IMR-90 (cell line): ENCODE measurements at regions not wholly inside any gene's neighbourhood (a gene's known extent, or its start where the extent isn't known, plus 50 kb on each side); places are given as distances from the start of the nearest gene placed in this dataset.

Experiments
- ATAC-seq: fragments of 200-7000 bp; cut with Tn5 transposase; 2 replicates; pipeline ENCODE4 v1.9.1; 2020; ENCODE audit warnings: low read depth, mild to moderate bottlenecking, moderate library complexity
- BruUV-seq: library from RNA; stranded (reverse); fragments of 400-500 nt; replicated peaks from 2 replicates; lab custom pipeline; 2021; lab: Mats Ljungman, UMichigan
- CTCF ChIA-PET: fragments of 300-600 bp; formaldehyde crosslinking; extraction: SDS; loops from one replicate; lab custom pipeline; 2021; ENCODE audit warnings: antibody characterized with exemption; lab: Yijun Ruan, JAX
- POLR2A ChIA-PET: fragments of 300-600 bp; sonication (Branson Sonifier 250); formaldehyde crosslinking; loops from one replicate; lab custom pipeline; 2022; ENCODE audit warnings: antibody characterized with exemption; ENCODE audit not compliant: unreplicated experiment; lab: Charles Lee
- DNase-seq: peaks from one replicate; pipeline ENCODE4 v3.0.0; 2013
- H2AFZ ChIP-seq: replicated peaks from 2 replicates; pipeline ENCODE3; 2013; ENCODE audit warnings: low read length, mild to moderate bottlenecking; ENCODE audit not compliant: poor library complexity
- H2AK5ac ChIP-seq: 2 replicates; pipeline ENCODE4 v1.6.1; 2013; ENCODE audit warnings: low read depth, low read length, inconsistent platforms
- H2AK9ac ChIP-seq: replicated peaks from 2 replicates; pipeline ENCODE3; 2013; ENCODE audit warnings: mild to moderate bottlenecking, low read depth, low read length, moderate library complexity; ENCODE audit not compliant: poor library complexity
- H2BK120ac ChIP-seq: 2 replicates; pipeline ENCODE4 v1.6.1; 2013; ENCODE audit warnings: low read depth, low read length, inconsistent platforms
- H2BK15ac ChIP-seq: 3 replicates; pipeline ENCODE4 v1.6.1; 2013; ENCODE audit warnings: low read depth, low read length, inconsistent platforms
- H2BK20ac ChIP-seq: 2 replicates; pipeline ENCODE4 v1.6.1; 2013; ENCODE audit warnings: low read depth, mild to moderate bottlenecking, inconsistent platforms, low read length, moderate library complexity
- H2BK5ac ChIP-seq: 2 replicates; pipeline ENCODE4 v1.6.1; 2013; ENCODE audit warnings: mild to moderate bottlenecking, low read depth, low read length, inconsistent platforms; ENCODE audit not compliant: poor library complexity, severe bottlenecking
- H3K14ac ChIP-seq: replicated peaks from 2 replicates; pipeline ENCODE4 v1.6.1; 2013; ENCODE audit warnings: low read depth, low read length, inconsistent platforms
- H3K18ac ChIP-seq: 2 replicates; pipeline ENCODE4 v1.6.1; 2013; ENCODE audit warnings: low read depth, low read length, control low read depth
- H3K23ac ChIP-seq: 2 replicates; pipeline ENCODE4 v1.6.1; 2013; ENCODE audit warnings: low read depth, low read length, inconsistent platforms
- H3K27ac ChIP-seq: 2 replicates; pipeline ENCODE4 v1.5.1; 2013; ENCODE audit warnings: mild to moderate bottlenecking, control low read depth, low read length; ENCODE audit not compliant: insufficient read depth
- H3K27me3 ChIP-seq: 2 replicates; pipeline ENCODE4 v1.6.1; 2013; ENCODE audit warnings: low read length; ENCODE audit not compliant: control insufficient read depth, insufficient read depth
- H3K36me3 ChIP-seq: 2 replicates; pipeline ENCODE4 v1.6.1; 2013; ENCODE audit warnings: low read length, mixed read lengths; ENCODE audit not compliant: control insufficient read depth, insufficient read depth
- H3K4ac ChIP-seq: 2 replicates; pipeline ENCODE4 v1.6.1; 2013; ENCODE audit warnings: low read depth, low read length, inconsistent platforms
- H3K4me1 ChIP-seq: 2 replicates; pipeline ENCODE4 v1.6.1; 2013; ENCODE audit warnings: low read length, mixed read lengths; ENCODE audit not compliant: control insufficient read depth, insufficient read depth
- H3K4me2 ChIP-seq: 2 replicates; pipeline ENCODE4 v1.6.1; 2013; ENCODE audit warnings: low read depth, mild to moderate bottlenecking, control low read depth, low read length, moderate library complexity
- H3K4me3 ChIP-seq: 2 replicates; pipeline ENCODE4 v1.5.1; 2013; ENCODE audit warnings: low read depth, mild to moderate bottlenecking, control low read depth, low read length, moderate library complexity; ENCODE audit not compliant: insufficient read depth
- H3K56ac ChIP-seq: 2 replicates; pipeline ENCODE4 v1.6.1; 2013; ENCODE audit warnings: low read length, inconsistent platforms; ENCODE audit not compliant: insufficient read depth; ENCODE audit errors: extremely low read depth
- H3K79me1 ChIP-seq, 2 experiments: 2 replicates each; pipeline ENCODE4 v1.6.1; 2013; ENCODE audit warnings: low read length in 2 of 2, inconsistent platforms in 1 of 2, low read depth in 1 of 2
- H3K9ac ChIP-seq: 2 replicates; pipeline ENCODE4 v1.6.1; 2013; ENCODE audit warnings: low read depth, low read length, control low read depth
- H3K9me1 ChIP-seq: 2 replicates; pipeline ENCODE4 v1.6.1; 2013; ENCODE audit warnings: low read length, inconsistent platforms; ENCODE audit not compliant: insufficient read depth
- H3K9me3 ChIP-seq: 2 replicates; pipeline ENCODE4 v1.6.1; 2013; ENCODE audit warnings: low read length; ENCODE audit not compliant: control insufficient read depth, insufficient read depth
- H4K20me1 ChIP-seq: 2 replicates; pipeline ENCODE4 v1.6.1; 2013; ENCODE audit warnings: low read length, inconsistent platforms; ENCODE audit not compliant: insufficient read depth
- H4K5ac ChIP-seq: 2 replicates; pipeline ENCODE4 v1.6.1; 2013; ENCODE audit warnings: mild to moderate bottlenecking, low read depth, low read length, control low read depth
- H4K8ac ChIP-seq, 2 experiments: 2 replicates each; pipeline ENCODE4 v1.6.1; 2013; ENCODE audit warnings: low read depth in 2 of 2, low read length in 2 of 2, control low read depth in 1 of 2, inconsistent platforms in 1 of 2
- H4K91ac ChIP-seq: 2 replicates; pipeline ENCODE4 v1.6.1; 2013; ENCODE audit warnings: low read depth, low read length, inconsistent platforms; ENCODE audit not compliant: insufficient read depth
- MAFK ChIP-seq: IDR thresholded peaks from 2 replicates; pipeline ENCODE4 v1.6.1; 2012; ENCODE audit warnings: low read depth, low read length, improper control_type of control experiment
- MXI1 ChIP-seq: IDR thresholded peaks from 2 replicates; pipeline ENCODE4 v1.6.1; 2012; ENCODE audit warnings: low read depth, mild to moderate bottlenecking, low read length, moderate library complexity, borderline replicate concordance
- RFX5 ChIP-seq: IDR thresholded peaks from 2 replicates; pipeline ENCODE4 v1.8.0; 2012; ENCODE audit warnings: low read depth, mild to moderate bottlenecking, low read length, moderate library complexity
- WGBS, 2 experiments: methylation state at CpG; one replicate each; pipeline versions ENCODE4 v1.1.5 to v1.1.7; 2013; ENCODE audit warnings: missing lambda C conversion rate in 2 of 2; ENCODE audit not compliant: insufficient read length in 1 of 2; ENCODE audit errors: extremely low coverage in 2 of 2; 5-methylcytosine and 5-hydroxymethylcytosine counted together
- dilution Hi-C: fragments of 300-500 bp; cut with HindIII; formaldehyde crosslinking; loops from one replicate; pipeline ENCODE4 v1.14.3; 2018; ENCODE audit warnings: low sequenced_read_pairs; ENCODE audit not compliant: unreplicated experiment
- in situ Hi-C: fragments of 300-500 bp; cut with MboI; formaldehyde crosslinking; loops from 3 replicates; pipeline ENCODE4 v1.14.3; 2019; ENCODE audit warnings: low sequenced_read_pairs, inconsistent platforms, mixed read lengths
- intact Hi-C: fragments of 100-400 bp; cut with micrococcal nuclease; formaldehyde crosslinking; loops from 2 replicates; pipeline ENCODE4 v1.10.0; 2022

GRCh38 chrX:110472265-110472664 is 113.6 kb downstream of the RTL9 start:
- no TSS peak for BruUV-seq
- no peak for DNase-seq

More at GRCh38 chrX:110472265-110472664, 113.6 kb downstream of the RTL9 start:
- Histone ChIP-seq H3K4me1 (no peaks in the 10 kb centered on the region), H3K36me3 (no peaks in the 10 kb centered on the region), H2AK5ac (no peak overlapping the region), H3K4me2 (no peak overlapping the region), H4K91ac (no peak overlapping the region), H4K20me1 (no peaks in the 10 kb centered on the region), H3K9ac (no peak overlapping the region), H3K56ac (no peak overlapping the region), H2BK120ac (no peak overlapping the region), H3K27ac (no peak overlapping the region), H2AK9ac (no peak overlapping the region), H2BK15ac (no peak overlapping the region), H3K18ac (no peak overlapping the region), H3K14ac (no peak overlapping the region), H3K4me3 (no peak overlapping the region), H4K5ac (no peak overlapping the region), H3K27me3 (peaks cover 3% of the 10 kb centered on the region), H4K8ac (no peak overlapping the region), H3K4ac (no peak overlapping the region), H3K9me3 (no peaks in the 10 kb centered on the region), H3K23ac (no peak overlapping the region), H2BK5ac (no peak overlapping the region), H2AFZ (no peak overlapping the region), H3K79me1 (no peaks in the 10 kb centered on the region), H3K9me1 (no peaks in the 10 kb centered on the region), H2BK20ac (no peak overlapping the region)
- WGBS, 2 experiments, result no CpG with 5 or more reads among the region's 3 CpGs
- ATAC-seq, result no peak
- dilution Hi-C loops, result no loop called here
- ChIA-PET CTCF (no interaction called here), POLR2A (no interaction called here)
- in situ Hi-C loops, result no loop called here
- intact Hi-C loops, result no loop called here
- TF ChIP-seq RFX5 (no peak), MXI1 (no peak), MAFK (peak; percentile 81)
